Right lobe of liver (tissue), 6 donors: ENCODE measurements at regions not wholly inside any gene's neighbourhood (a gene's known extent, or its start where the extent isn't known, plus 50 kb on each side); places are given as distances from the start of the nearest gene placed in this dataset.

ENCODE experiments used
- ATAC-seq, 4 donors: fragments of 200-7000 bp; cut with Tn5 transposase; one replicate each; pipeline ENCODE4 v1.9.1; 2020; ENCODE audit warnings: mild to moderate bottlenecking in 4 of 4, moderate library complexity in 4 of 4
- DNase-seq, 3 donors: peaks; one replicate each; pipeline ENCODE4 v3.0.0-alpha.2; 2020
- H3K27ac ChIP-seq, 3 donors: fragments of 200-600 bp; one replicate each; pipeline ENCODE4 v1.8.0; 2022
- H3K27me3 ChIP-seq, 2 donors: fragments of 200-600 bp; one replicate each; pipeline ENCODE4 v1.8.0; 2022
- H3K36me3 ChIP-seq, 4 donors: fragments of 200-600 bp; sonication (generic) in 1 of 4; one replicate each; pipeline versions ENCODE4 v1.5.1 to v1.8.0; 2017 to 2022; ENCODE audit warnings: control low read depth in 1 of 4
- H3K4me1 ChIP-seq, 4 donors: fragments of 200-600 bp; sonication (generic) in 1 of 4; one replicate each; pipeline versions ENCODE4 v1.5.1 to v1.8.0; 2017 to 2022; ENCODE audit warnings: control low read depth in 1 of 4
- H3K4me3 ChIP-seq, 3 donors: fragments of 200-600 bp; one replicate each; pipeline ENCODE4 v1.8.0; 2022
- H3K9me3 ChIP-seq, 4 donors: fragments of 200-600 bp; sonication (generic) in 1 of 4; one replicate each; pipeline versions ENCODE4 v1.5.1 to v1.8.0; 2017 to 2022; ENCODE audit warnings: control low read depth in 1 of 4
- CTCF ChIP-seq, 4 donors: fragments of 200-600 bp in 3 of 4; fragments of 450-650 bp in 1 of 4; IDR thresholded peaks; one replicate each; pipeline versions ENCODE4 v1.5.1 to v1.8.0; 2016 to 2022; ENCODE audit warnings: antibody characterized with exemption in 4 of 4, mild to moderate bottlenecking in 2 of 4
- POLR2A ChIP-seq: fragments of 450-650 bp; IDR thresholded peaks from one replicate; pipeline ENCODE4 v1.6.1; 2017; ENCODE audit warnings: antibody characterized with exemption, mild to moderate bottlenecking
- WGBS: methylation state at CpG from one replicate; pipeline ENCODE4 v1.1.6; 2018; ENCODE audit warnings: low coverage, low lambda C conversion rate; ENCODE audit not compliant: insufficient coverage; ENCODE audit errors: missing lambda C conversion rate; 5-methylcytosine and 5-hydroxymethylcytosine counted together
- intact Hi-C, 2 donors: fragments of 100-400 bp; cut with DNase I; formaldehyde crosslinking; loops; one replicate each; pipeline versions ENCODE4 v1.11.2 to v1.14.1; 2022
- donor health status: DM: no; HTN: yes; CAD: no.
- donor health status: DM: no; HTN: no; CAD: no.
- donor health status: DM: no; HTN: no; CAD: no.
- donor health status: DM: no; HTN: yes; CAD: no.
- donor health status: DM: no; HTN: yes; CAD: no.

GRCh38 chr1:177648731-177649265 is 321.1 kb downstream of the SEC16B start:
- TF ChIP-seq CTCF (IDR thresholded peaks at IDR 0.05) = no peak
- TF ChIP-seq POLR2A = no peak
- no peak overlapping the region for H3K27ac ChIP-seq
- 70% methylated on average over 3 of the region's 6 CpGs for WGBS
- no peaks in the 10 kb centered on the region for H3K9me3 ChIP-seq
- H3K27me3 ChIP-seq = no peaks in the 10 kb centered on the region
- intact Hi-C loops = no loop called here
- no peak overlapping the region for H3K4me3 ChIP-seq
- H3K4me1 ChIP-seq = peaks cover 0 to 46% (median 18%) of the 10 kb centered on the region in 4 donors
- no peak for ATAC-seq
- H3K36me3 ChIP-seq = no peaks in the 10 kb centered on the region
- DNase-seq = no peak

- Histone ChIP-seq H3K27ac (peak overlapping the region in 2 of 3 donors; percentile 34 to 54), H3K36me3 (no peaks in the 10 kb centered on the region), H3K27me3 (no peaks in the 10 kb centered on the region), H3K9me3 (no peaks in the 10 kb centered on the region), H3K4me1 (peaks cover 0 to 46% (median 18%) of the 10 kb centered on the region in 4 donors), H3K4me3 (no peak overlapping the region)
- intact Hi-C loops = no loop called here
- DNase-seq = no peak
- TF ChIP-seq CTCF (IDR thresholded peaks at IDR 0.05) (no peak), POLR2A (no peak)
- no peak for ATAC-seq
- no CpG with 5 or more reads among the region's 1 CpG for WGBS
Observed at GRCh38 chr1:177648138-177648537, 321.7 kb downstream of the SEC16B start.

GRCh38 chr1:177646757-177647730 is 322.8 kb downstream of the SEC16B start:
- peak overlapping the region in 2 of 3 donors; percentile 34 to 54 for H3K27ac ChIP-seq
- TF ChIP-seq POLR2A = no peak
- TF ChIP-seq CTCF (IDR thresholded peaks at IDR 0.05) = no peak
- intact Hi-C loops = no loop called here
- H3K4me3 ChIP-seq = no peak overlapping the region
- no peaks in the 10 kb centered on the region for H3K36me3 ChIP-seq
- 61% methylated on average over 3 of the region's 4 CpGs for WGBS
- ATAC-seq (peak; percentile 64 to 79 (median 73)), DNase-seq (no peak)
- H3K9me3 ChIP-seq = peaks cover 0 to 4% (median 0%) of the 10 kb centered on the region in 4 donors
- peaks cover 0 to 46% (median 18%) of the 10 kb centered on the region in 4 donors for H3K4me1 ChIP-seq
- no peaks in the 10 kb centered on the region for H3K27me3 ChIP-seq

GRCh38 chr1:177645491-177646190 is 324.2 kb downstream of the SEC16B start:
- WGBS = 74% methylated on average over 6 of the region's 6 CpGs
- intact Hi-C loops = no loop called here

More at GRCh38 chr1:177645491-177646190, 324.2 kb downstream of the SEC16B start:
- Histone ChIP-seq H3K4me3 (no peak overlapping the region), H3K9me3 (peaks cover 0 to 4% (median 0%) of the 10 kb centered on the region in 4 donors), H3K36me3 (no peaks in the 10 kb centered on the region), H3K4me1 (peaks cover 0 to 33% (median 14%) of the 10 kb centered on the region in 4 donors), H3K27me3 (no peaks in the 10 kb centered on the region), H3K27ac (no peak overlapping the region)
- no peak for DNase-seq
- no peak for TF ChIP-seq CTCF (IDR thresholded peaks at IDR 0.05)
- no peak for TF ChIP-seq POLR2A
- no peak for ATAC-seq
